ENCODE measurements at regions not wholly inside any gene's neighbourhood (a gene's known extent, or its start where the extent isn't known, plus 50 kb on each side); places are given as distances from the start of the nearest gene placed in this dataset.

DNA sequence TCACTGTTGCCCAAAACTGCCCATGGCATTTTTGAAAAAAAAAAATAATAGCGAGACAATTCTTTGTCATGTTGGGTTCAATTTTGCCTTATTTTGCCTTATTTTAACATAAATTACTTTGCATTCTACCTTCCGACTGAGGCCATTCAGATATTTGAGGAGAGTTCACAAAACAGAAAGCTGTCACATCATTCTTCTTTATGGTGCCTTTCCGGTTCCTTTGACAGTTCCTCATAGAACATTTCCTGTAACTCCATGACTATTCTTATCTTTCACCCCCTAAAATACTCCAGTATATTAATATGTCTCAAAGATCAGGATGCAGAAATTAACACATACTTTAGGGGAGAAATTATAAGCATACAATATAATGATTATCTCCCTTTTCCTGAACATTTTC, 476.7 kb downstream of the NOVA1 start:
- DNase-seq: no peak

DNA sequence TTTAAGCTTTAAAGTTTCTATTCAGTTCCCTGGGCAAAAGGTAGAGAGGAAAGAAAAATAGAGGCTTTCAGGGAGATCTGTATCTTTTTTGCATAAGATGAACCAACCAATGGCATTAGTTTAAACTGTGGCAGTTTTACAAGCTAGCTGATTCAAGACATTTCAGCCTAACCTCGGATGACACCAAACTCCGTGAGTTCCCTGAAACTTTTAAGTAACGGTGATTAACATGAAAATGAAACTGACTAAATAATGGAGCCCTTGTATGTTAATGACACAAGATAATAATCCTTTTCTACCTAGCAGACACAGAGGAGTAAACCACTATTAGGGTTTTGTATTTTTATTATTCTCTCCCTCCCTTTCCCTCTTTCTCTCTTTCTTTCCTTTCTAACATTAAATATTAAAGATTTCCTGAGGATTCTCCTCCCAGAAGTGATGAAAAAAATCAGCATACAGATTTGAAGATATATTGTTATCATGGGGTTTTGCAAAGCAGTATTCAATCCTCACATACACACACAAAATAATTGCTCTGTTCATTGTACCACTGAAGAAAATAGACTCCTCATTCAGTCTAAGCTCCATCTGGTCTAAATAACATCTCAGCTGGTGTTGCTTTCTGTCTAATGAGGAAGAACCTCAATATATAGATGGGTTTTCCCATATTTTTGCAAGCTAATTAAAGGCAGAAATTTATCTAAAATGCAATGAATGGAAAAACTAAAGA, 483.8 kb downstream of the NOVA1 start:
- DNase-seq: no peak

- DNase-seq: no peak
Measured at GRCh38 chr14:26104717-26105116, 493.1 kb downstream of the NOVA1 start.

DNA sequence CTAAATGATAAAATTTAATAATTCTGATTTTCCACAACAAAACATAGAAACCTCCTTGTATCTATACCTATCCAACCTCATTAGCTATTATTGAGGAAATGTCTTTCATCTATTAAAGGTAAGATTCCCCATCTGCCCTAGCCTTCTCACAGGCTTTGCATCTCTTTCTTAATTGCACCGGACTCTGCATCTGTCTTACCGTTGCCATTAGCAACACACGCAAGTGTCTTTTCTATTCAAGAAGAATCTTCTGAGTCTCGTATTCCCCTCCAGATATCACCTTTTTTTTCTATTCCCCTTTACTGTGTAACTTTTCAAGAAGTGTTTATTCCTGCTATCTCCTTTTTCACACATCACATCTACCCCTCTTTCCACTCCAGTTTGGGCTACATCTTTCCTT, 500.0 kb downstream of the NOVA1 start:
- DNase-seq: no peak

DNA sequence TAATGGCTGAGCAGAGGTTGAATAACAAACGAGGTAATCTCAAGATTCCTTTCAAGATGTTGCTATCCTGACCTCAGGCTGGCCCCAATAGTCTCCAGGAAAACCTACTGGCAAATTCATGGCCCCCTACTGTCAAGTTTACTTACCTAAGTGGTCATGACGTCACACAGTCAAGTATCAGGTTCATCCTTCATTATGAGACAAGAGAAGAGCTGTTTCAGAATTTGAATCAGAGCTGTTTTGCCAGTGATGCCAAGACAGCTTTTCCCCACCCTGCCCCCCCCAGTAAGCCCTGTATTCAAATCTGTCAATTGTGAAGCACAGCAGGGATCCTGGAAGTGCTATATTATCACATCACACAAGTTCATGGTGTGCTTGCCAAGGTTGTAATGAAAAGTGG, 509.6 kb downstream of the NOVA1 start:
- DNase-seq: no peak

- no peak for DNase-seq
Measured at GRCh38 chr14:26081043-26081442, 516.8 kb downstream of the NOVA1 start.

DNA sequence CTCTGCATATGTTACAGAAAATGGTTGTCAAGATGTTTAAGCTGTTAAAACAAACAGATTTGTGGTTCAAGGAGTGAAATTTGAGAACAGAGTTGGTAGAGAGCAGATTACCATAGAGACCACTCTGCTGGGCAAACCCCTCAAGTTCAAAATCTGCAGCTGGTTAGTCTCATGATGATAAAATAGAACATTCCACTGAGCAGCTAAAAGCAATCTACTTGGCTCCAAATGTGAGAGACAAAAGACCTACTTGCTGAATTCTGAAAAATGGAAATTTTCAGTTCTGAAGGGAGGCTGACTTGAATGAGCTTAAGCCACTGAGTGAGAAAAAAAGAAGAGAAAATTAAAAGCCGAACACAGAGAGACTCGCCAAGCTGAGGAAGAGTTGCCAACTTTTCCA, 519.3 kb downstream of the NOVA1 start:
- DNase-seq: no peak

- DNase-seq: no peak
Measured at GRCh38 chr14:26074892-26075291, 522.9 kb downstream of the NOVA1 start.

DNA sequence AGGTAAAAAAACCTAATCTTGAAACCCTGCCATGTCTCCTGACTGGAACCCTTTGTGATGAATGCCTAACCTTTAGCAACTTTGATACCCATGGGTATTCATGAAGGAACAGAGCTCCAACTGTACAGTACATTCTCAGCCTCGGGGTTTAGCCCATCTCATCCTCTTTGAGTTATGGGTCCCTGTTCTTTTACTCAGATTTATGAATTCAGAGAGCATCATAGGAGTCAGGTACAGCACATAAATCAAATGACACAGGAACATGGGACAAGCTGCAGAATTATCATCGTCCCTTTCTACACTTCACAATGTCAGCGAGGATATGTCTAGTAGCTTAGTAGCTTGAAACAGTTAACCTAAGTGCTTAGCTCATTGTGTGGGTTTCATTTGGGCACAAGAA, 527.4 kb downstream of the NOVA1 start:
- no peak for DNase-seq

GRCh38 chr14:26067786-26068459, 529.9 kb downstream of the NOVA1 start:
- no peak for DNase-seq

DNA sequence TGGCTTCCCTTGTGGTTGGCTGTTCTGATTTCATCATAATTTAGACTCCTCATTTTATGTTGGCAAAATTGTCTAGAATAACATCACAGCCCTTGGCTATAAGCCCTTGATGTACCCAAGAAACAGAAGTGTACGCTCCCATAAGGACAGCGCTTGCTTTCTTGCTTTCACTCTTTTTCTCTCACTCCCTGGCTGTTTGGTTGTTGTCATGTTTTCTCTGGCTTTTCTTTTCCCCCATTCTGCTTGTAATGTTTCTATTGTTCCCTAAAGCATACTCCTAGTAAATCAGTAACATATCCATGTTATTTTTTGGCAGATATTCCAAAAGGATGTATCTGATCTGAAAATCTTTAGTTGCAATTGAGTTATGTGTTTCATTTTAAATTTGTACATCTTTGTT, 530.5 kb downstream of the NOVA1 start:
- no peak for DNase-seq

DNA sequence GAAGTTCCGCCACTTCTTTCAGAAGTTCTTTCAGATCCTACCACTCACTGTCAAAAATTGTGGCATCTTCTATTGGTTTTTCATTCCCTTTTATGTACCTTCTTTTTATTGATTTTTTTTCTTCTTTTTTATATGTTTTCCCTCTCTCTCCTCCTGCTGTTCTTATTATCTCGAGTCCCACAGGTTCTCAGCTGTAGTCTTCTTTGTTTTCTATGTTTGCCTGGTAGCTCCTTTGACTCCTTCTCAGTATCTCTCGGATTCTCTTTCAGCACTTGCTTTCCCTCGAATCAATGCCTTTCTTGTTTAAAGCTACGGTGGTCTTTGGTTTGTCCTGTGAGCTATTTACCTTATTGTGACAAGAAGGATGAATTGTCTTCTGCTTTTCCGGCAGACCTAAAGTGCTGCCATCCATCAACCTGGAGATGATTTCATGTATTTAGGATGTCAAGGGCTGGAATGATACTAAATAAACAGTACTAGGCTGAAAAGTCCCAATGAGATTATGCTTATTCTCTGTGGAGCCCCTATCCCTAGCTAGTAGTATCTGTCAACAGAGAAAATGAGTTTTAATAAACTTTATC, 541.7 kb downstream of the NOVA1 start:
- no peak for DNase-seq

GRCh38 chr14:26032348-26032747, 565.5 kb downstream of the NOVA1 start:
- no peak for DNase-seq

DNA sequence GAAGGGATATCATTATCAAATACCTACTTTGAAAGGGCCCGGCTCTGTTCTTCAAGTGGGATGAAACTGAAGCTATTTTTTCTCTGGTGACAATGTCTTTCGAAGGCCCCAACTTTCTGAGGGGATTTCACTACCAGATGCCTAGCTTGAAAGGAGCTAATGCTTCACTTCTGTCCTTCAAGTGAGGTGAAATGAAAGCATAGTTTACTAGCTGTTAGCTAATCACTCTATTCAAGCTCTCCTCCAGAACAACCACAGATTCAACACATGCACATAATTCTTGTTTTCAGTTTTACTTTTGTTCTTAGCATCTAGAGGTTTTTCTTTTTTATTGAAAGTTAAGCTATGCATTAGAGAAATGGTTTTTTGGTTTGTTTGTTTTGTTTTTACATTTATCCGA, 571.4 kb downstream of the NOVA1 start:
- DNase-seq: no peak

DNA sequence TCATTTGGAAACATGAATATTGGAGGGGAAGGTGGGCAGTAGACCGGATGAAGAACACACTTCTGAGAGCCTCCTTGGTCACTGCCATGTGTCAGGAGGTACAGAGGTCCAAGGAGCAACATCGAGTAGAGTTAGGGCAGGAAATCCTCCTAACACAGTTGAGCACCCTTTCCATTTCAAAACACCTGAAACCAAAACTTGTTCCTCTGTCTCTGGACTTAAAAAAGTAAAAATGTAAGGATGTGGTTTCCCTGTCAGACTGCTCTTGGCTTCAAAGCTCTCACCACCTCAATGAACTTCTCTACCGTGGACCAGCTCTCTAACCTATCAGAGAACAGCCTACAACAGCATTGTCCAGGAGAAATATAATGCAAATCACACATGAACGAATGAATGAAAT, 573.9 kb downstream of the NOVA1 start:
- no peak for DNase-seq

GRCh38 chr14:26021759-26022158, 576.1 kb downstream of the NOVA1 start:
- no peak for DNase-seq

GRCh38 chr14:26017270-26017669, 580.6 kb downstream of the NOVA1 start:
- no peak for DNase-seq

DNA sequence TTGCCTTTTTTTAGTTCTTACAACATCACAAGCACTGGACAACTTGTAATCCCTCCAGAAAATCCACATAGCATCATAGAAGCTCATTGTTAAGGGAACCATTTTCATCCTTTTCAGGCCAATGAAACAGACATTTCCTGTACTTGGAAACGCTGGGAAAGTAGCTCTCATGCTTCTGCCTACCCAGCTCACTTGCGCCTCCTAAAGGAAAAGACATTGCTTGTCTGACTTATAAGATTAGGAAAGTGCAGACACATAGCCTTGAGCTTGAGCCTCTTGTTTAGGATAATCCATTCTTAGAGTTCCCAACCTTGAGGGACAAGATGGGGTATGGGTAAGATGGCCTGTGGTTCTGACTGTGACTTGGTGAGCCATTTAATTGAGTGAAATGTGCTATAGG, 589.5 kb downstream of the NOVA1 start:
- DNase-seq: no peak

GRCh38 chr14:26004342-26004741, 593.5 kb downstream of the NOVA1 start:
- DNase-seq: no peak

DNA sequence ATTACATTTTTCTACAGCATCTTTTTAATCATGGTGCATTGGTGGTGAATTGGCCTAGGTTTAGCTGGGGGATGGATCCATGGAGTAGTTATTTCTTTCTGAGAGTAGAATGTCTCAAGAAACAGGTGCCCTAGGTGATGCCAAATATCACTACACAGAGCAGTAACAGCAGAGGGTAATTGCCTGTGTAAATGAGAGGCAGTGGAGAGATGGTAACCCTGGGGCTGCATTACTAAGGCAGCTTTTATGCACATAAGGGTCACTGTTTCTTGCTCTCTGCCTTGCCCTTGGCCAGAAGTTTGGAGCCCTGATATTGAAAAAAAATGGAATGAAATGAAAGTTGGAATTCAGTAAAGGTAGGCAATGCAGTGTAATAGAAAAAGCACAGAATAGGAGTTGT, 604.0 kb downstream of the NOVA1 start:
- no peak for DNase-seq

- no peak for DNase-seq
Measured at GRCh38 chr14:25988536-25988935, 609.3 kb downstream of the NOVA1 start.

GRCh38 chr14:25955772-25956171, 642.1 kb downstream of the NOVA1 start:
- no peak for DNase-seq

DNA sequence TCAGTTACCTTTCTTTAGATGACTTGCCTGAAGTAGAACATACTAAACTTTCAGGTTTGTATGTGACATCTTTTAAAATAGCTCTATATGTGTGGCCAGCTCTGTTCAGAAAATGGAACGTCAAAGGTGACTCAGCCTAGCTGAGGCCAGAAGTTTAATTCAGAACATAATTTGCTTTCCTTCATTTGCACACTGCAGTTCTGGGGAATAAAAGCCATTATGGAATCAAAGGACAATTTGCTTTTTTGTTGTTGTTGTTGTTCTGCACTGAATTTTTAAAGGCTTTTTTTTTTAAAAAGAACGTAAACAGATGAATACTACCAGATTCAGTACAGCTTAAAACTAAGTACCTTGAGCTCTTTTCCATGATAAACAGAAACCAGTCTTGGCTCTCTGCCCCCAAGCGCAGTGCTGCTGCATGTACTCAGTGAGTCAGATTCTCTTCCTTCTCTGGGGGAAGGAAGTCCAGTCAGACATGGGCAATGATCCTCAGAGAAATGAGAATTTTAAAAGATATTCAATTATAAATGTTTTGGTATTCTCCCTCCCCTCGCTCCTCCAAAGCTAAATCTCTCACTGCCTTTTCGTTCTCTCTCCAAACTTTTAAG, 644.2 kb downstream of the NOVA1 start:
- no peak for DNase-seq

DNA sequence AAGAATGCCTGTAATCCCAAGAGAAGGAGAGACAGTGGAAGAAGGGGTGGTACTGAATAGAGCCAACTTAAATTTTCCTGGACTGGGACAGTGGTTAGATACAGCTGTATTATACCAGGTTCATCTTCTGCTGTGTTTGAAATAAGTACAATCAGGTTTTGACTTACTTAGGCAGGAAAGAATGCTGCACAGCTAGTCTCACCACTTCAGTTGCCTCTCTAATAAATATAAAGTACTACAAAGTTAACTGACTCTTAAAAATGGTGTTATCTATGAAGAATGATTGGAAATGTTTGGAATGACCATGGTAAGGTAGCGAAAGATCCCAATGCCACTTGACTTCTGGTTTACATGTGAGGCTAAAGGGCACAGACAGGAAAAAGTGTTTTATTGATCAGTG, 652.1 kb downstream of the NOVA1 start:
- DNase-seq: no peak

All from cortex of kidney (tissue), 1 donor.